ENCODE measurements at regions not wholly inside any gene's neighbourhood (a gene's known extent, or its start where the extent isn't known, plus 50 kb on each side); places are given as distances from the start of the nearest gene placed in this dataset.

DNA sequence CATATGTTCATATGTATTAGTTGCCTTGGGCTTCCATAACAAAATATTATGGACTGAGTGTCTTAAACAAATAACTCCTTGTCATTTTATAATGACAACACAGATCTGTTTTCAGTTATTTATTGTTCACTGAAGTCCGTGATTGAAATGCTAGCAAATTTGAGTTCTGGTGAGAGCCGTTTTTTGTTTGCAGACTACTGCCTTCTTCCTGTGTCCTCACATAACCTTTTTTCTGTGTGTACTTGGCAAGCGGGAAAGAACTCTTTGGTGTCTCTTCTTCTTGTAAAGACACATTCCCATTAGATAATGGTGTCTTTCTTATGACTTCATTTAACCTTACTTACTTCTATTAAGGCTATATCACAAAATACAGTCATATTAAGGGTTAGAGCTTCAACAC is 482.9 kb upstream of the EYS start:
- TF ChIP-seq EZH2 (IDR thresholded peaks at IDR 0.05; ENCODE audit: borderline replicate concordance, control insufficient read depth, low read depth, low read length) (no peak), POLR2AphosphoS5 (IDR thresholded peaks at IDR 0.05; ENCODE audit: low read length) (no peak), EP300 (IDR thresholded peaks at IDR 0.05; ENCODE audit: borderline replicate concordance in 1 of 2, control insufficient read depth in 1 of 2, low read depth in 2 of 2, low read length in 2 of 2) (no peak)
